ENCODE measurements at regions not wholly inside any gene's neighbourhood (a gene's known extent, or its start where the extent isn't known, plus 50 kb on each side); places are given as distances from the start of the nearest gene placed in this dataset.

- Histone ChIP-seq H3K27me3 (ENCODE audit: control insufficient read depth in 1 of 2, insufficient read depth in 2 of 2, low read length in 1 of 2) (no peaks in the 10 kb centered on the region), H3K36me3 (ENCODE audit: control insufficient read depth in 1 of 2, insufficient read depth in 2 of 2, low read length in 1 of 2) (no peaks in the 10 kb centered on the region), H3K27ac (ENCODE audit: low read depth in 1 of 2, low read length in 2 of 2) (no peak overlapping the region), H3K4me1 (ENCODE audit: control insufficient read depth in 1 of 2, insufficient read depth in 2 of 2, low read length in 2 of 2) (no peaks in the 10 kb centered on the region), H3K4me3 (ENCODE audit: low read length in 2 of 2) (no peak overlapping the region), H3K9me3 (ENCODE audit: control insufficient read depth, low read length) (peaks cover 3% of the 10 kb centered on the region)
- intact Hi-C loops (cut with DNase I): no loop called here
- WGBS, 2 donors: 97 to 98% methylated on average over 2 of the region's 2 CpGs
- no peak for DNase-seq
- no peak for ATAC-seq (ENCODE audit: low FRiP score)
Observed at GRCh38 chr5:84550222-84550621, 165.5 kb upstream of the EDIL3 start.

- Histone ChIP-seq H3K4me1 (ENCODE audit: control insufficient read depth in 1 of 2, insufficient read depth in 2 of 2, low read length in 2 of 2) (no peaks in the 10 kb centered on the region), H3K27ac (ENCODE audit: low read depth in 1 of 2, low read length in 2 of 2) (no peak overlapping the region), H3K27me3 (ENCODE audit: control insufficient read depth in 1 of 2, insufficient read depth in 2 of 2, low read length in 1 of 2) (no peaks in the 10 kb centered on the region), H3K9me3 (ENCODE audit: control insufficient read depth, low read length) (peaks cover 1% of the 10 kb centered on the region), H3K36me3 (ENCODE audit: control insufficient read depth in 1 of 2, insufficient read depth in 2 of 2, low read length in 1 of 2) (no peaks in the 10 kb centered on the region), H3K4me3 (ENCODE audit: low read length in 2 of 2) (no peak overlapping the region)
- no peak for DNase-seq
- intact Hi-C loops (cut with DNase I): no loop called here
- WGBS, 2 donors: 82 to 87% methylated on average over 1 of the region's 1 CpG
- ATAC-seq (ENCODE audit: low FRiP score): no peak
Observed at GRCh38 chr5:84549054-84549453, 164.4 kb upstream of the EDIL3 start.

- H3K4me1 ChIP-seq (ENCODE audit: control insufficient read depth in 1 of 2, insufficient read depth in 2 of 2, low read length in 2 of 2): no peaks in the 10 kb centered on the region
- H3K27me3 ChIP-seq (ENCODE audit: control insufficient read depth in 1 of 2, insufficient read depth in 2 of 2, low read length in 1 of 2): no peaks in the 10 kb centered on the region
- no peak overlapping the region for H3K27ac ChIP-seq (ENCODE audit: low read depth in 1 of 2, low read length in 2 of 2)
- H3K36me3 ChIP-seq (ENCODE audit: control insufficient read depth in 1 of 2, insufficient read depth in 2 of 2, low read length in 1 of 2): no peaks in the 10 kb centered on the region
- H3K4me3 ChIP-seq (ENCODE audit: low read length in 2 of 2): no peak overlapping the region
- peaks cover 3% of the 10 kb centered on the region for H3K9me3 ChIP-seq (ENCODE audit: control insufficient read depth, low read length)
- DNase-seq (no peak), ATAC-seq (ENCODE audit: low FRiP score) (no peak)
- 91 to 92% methylated on average over 3 of the region's 3 CpGs for WGBS, 2 donors
- intact Hi-C loops (cut with DNase I): no loop called here
Observed at GRCh38 chr5:84546686-84547085, 162.0 kb upstream of the EDIL3 start.

- Histone ChIP-seq H3K4me1 (ENCODE audit: control insufficient read depth in 1 of 2, insufficient read depth in 2 of 2, low read length in 2 of 2) (no peaks in the 10 kb centered on the region), H3K27ac (ENCODE audit: low read depth in 1 of 2, low read length in 2 of 2) (no peak overlapping the region), H3K4me3 (ENCODE audit: low read length in 2 of 2) (no peak overlapping the region), H3K9me3 (ENCODE audit: control insufficient read depth, low read length) (no peaks in the 10 kb centered on the region), H3K36me3 (ENCODE audit: control insufficient read depth in 1 of 2, insufficient read depth in 2 of 2, low read length in 1 of 2) (peaks cover 0 to 2% of the 10 kb centered on the region in 2 donors), H3K27me3 (ENCODE audit: control insufficient read depth in 1 of 2, insufficient read depth in 2 of 2, low read length in 1 of 2) (no peaks in the 10 kb centered on the region)
- 84 to 89% methylated on average over 3 of the region's 3 CpGs for WGBS, 2 donors
- intact Hi-C loops (cut with DNase I): no loop called here
- DNase-seq: no peak
- no peak for ATAC-seq (ENCODE audit: low FRiP score)
Observed at GRCh38 chr5:84536797-84537196, 152.1 kb upstream of the EDIL3 start.

- intact Hi-C loops (cut with DNase I): no loop called here
- H3K4me3 ChIP-seq (ENCODE audit: low read length in 2 of 2): no peak overlapping the region
- H3K27ac ChIP-seq (ENCODE audit: low read depth in 1 of 2, low read length in 2 of 2): no peak overlapping the region
- ATAC-seq (ENCODE audit: low FRiP score): no peak
- no peaks in the 10 kb centered on the region for H3K9me3 ChIP-seq (ENCODE audit: control insufficient read depth, low read length)
- no peaks in the 10 kb centered on the region for H3K4me1 ChIP-seq (ENCODE audit: control insufficient read depth in 1 of 2, insufficient read depth in 2 of 2, low read length in 2 of 2)
- H3K36me3 ChIP-seq (ENCODE audit: control insufficient read depth in 1 of 2, insufficient read depth in 2 of 2, low read length in 1 of 2): peaks cover 0 to 2% of the 10 kb centered on the region in 2 donors
- no peak for DNase-seq
- 60 to 62% methylated on average over 3 of the region's 3 CpGs for WGBS, 2 donors
- no peaks in the 10 kb centered on the region for H3K27me3 ChIP-seq (ENCODE audit: control insufficient read depth in 1 of 2, insufficient read depth in 2 of 2, low read length in 1 of 2)
Observed at GRCh38 chr5:84535281-84535680, 150.6 kb upstream of the EDIL3 start.

GRCh38 chr5:84524491-84524890 lies 139.8 kb upstream of the EDIL3 start:
- no peaks in the 10 kb centered on the region for H3K4me1 ChIP-seq (ENCODE audit: control insufficient read depth in 1 of 2, insufficient read depth in 2 of 2, low read length in 2 of 2)

GRCh38 chr5:84518862-84519261 lies 134.2 kb upstream of the EDIL3 start:
- Histone ChIP-seq H3K9me3 (ENCODE audit: control insufficient read depth, low read length) (no peaks in the 10 kb centered on the region), H3K36me3 (ENCODE audit: control insufficient read depth in 1 of 2, insufficient read depth in 2 of 2, low read length in 1 of 2) (peaks cover 0 to 1% of the 10 kb centered on the region in 2 donors), H3K4me3 (ENCODE audit: low read length in 2 of 2) (no peak overlapping the region), H3K27me3 (ENCODE audit: control insufficient read depth in 1 of 2, insufficient read depth in 2 of 2, low read length in 1 of 2) (no peaks in the 10 kb centered on the region), H3K4me1 (ENCODE audit: control insufficient read depth in 1 of 2, insufficient read depth in 2 of 2, low read length in 2 of 2) (no peaks in the 10 kb centered on the region), H3K27ac (ENCODE audit: low read depth in 1 of 2, low read length in 2 of 2) (no peak overlapping the region)
- DNase-seq: no peak
- intact Hi-C loops (cut with DNase I): no loop called here
- ATAC-seq (ENCODE audit: low FRiP score): peak; percentile 11
- 82 to 84% methylated on average over 3 of the region's 3 CpGs for WGBS, 2 donors

More at GRCh38 chr5:84524491-84524890, 139.8 kb upstream of the EDIL3 start:
- intact Hi-C loops (cut with DNase I): no loop called here
- DNase-seq (no peak), ATAC-seq (ENCODE audit: low FRiP score) (no peak)
- H3K27ac ChIP-seq (ENCODE audit: low read depth in 1 of 2, low read length in 2 of 2): no peak overlapping the region
- H3K9me3 ChIP-seq (ENCODE audit: control insufficient read depth, low read length): no peaks in the 10 kb centered on the region
- peaks cover 0 to 1% of the 10 kb centered on the region in 2 donors for H3K36me3 ChIP-seq (ENCODE audit: control insufficient read depth in 1 of 2, insufficient read depth in 2 of 2, low read length in 1 of 2)
- H3K27me3 ChIP-seq (ENCODE audit: control insufficient read depth in 1 of 2, insufficient read depth in 2 of 2, low read length in 1 of 2): no peaks in the 10 kb centered on the region
- no peak overlapping the region for H3K4me3 ChIP-seq (ENCODE audit: low read length in 2 of 2)

- Histone ChIP-seq H3K4me3 (ENCODE audit: low read length in 2 of 2) (no peak overlapping the region), H3K36me3 (ENCODE audit: control insufficient read depth in 1 of 2, insufficient read depth in 2 of 2, low read length in 1 of 2) (peaks cover 0 to 1% of the 10 kb centered on the region in 2 donors), H3K9me3 (ENCODE audit: control insufficient read depth, low read length) (no peaks in the 10 kb centered on the region), H3K27ac (ENCODE audit: low read depth in 1 of 2, low read length in 2 of 2) (no peak overlapping the region), H3K4me1 (ENCODE audit: control insufficient read depth in 1 of 2, insufficient read depth in 2 of 2, low read length in 2 of 2) (no peaks in the 10 kb centered on the region), H3K27me3 (ENCODE audit: control insufficient read depth in 1 of 2, insufficient read depth in 2 of 2, low read length in 1 of 2) (no peaks in the 10 kb centered on the region)
- peak; percentile 44 for ATAC-seq (ENCODE audit: low FRiP score)
- 94 to 96% methylated on average over 4 of the region's 4 CpGs for WGBS, 2 donors
- intact Hi-C loops (cut with DNase I): no loop called here
- peak; percentile 33 to 62 for DNase-seq
Observed at GRCh38 chr5:84518370-84518769, 133.7 kb upstream of the EDIL3 start.

GRCh38 chr5:84506625-84507024 lies 121.9 kb upstream of the EDIL3 start:
- no peak for DNase-seq
- no peak overlapping the region for H3K27ac ChIP-seq (ENCODE audit: low read depth in 1 of 2, low read length in 2 of 2)
- H3K4me3 ChIP-seq (ENCODE audit: low read length in 2 of 2): no peak overlapping the region
- intact Hi-C loops (cut with DNase I): no loop called here
- no peaks in the 10 kb centered on the region for H3K4me1 ChIP-seq (ENCODE audit: control insufficient read depth in 1 of 2, insufficient read depth in 2 of 2, low read length in 2 of 2)
- ATAC-seq (ENCODE audit: low FRiP score): no peak
- H3K36me3 ChIP-seq (ENCODE audit: control insufficient read depth in 1 of 2, insufficient read depth in 2 of 2, low read length in 1 of 2): no peaks in the 10 kb centered on the region
- H3K27me3 ChIP-seq (ENCODE audit: control insufficient read depth in 1 of 2, insufficient read depth in 2 of 2, low read length in 1 of 2): peaks cover 0 to 3% of the 10 kb centered on the region in 2 donors
- H3K9me3 ChIP-seq (ENCODE audit: control insufficient read depth, low read length): no peaks in the 10 kb centered on the region

Data from aorta (tissue), 5 donors.